SK-N-SH treated with all-trans-retinoic acid at 6 μM for 48 hours (cell line): ENCODE measurements at regions not wholly inside any gene's neighbourhood (a gene's known extent, or its start where the extent isn't known, plus 50 kb on each side); places are given as distances from the start of the nearest gene placed in this dataset.
"Not testable (repeated sequence)": the region's sequence is repeated elsewhere in the genome, so short reads cannot be mapped to it uniquely, and the experiment has no call there.

Experiments used
- RARB ChIP-seq: fragments of 250-450 bp; sonication (Bioruptor Pico); IDR thresholded peaks from 2 replicates; pipeline ENCODE4 v1.8.0; 2021; ENCODE audit warnings: mild to moderate bottlenecking, moderate library complexity
- SNAI2 ChIP-seq: fragments of 250-450 bp; sonication (Bioruptor Pico); IDR thresholded peaks from 2 replicates; pipeline ENCODE4 v1.5.0; 2020; ENCODE audit warnings: mild to moderate bottlenecking, moderate library complexity
- ZC3H10 ChIP-seq: fragments of 250-450 bp; sonication (Bioruptor Pico); IDR thresholded peaks from 2 replicates; pipeline ENCODE4 v1.5.1; 2021; ENCODE audit warnings: mild to moderate bottlenecking, moderate library complexity
- ZFP3 ChIP-seq: fragments of 250-450 bp; sonication (Bioruptor Pico); IDR thresholded peaks from 2 replicates; pipeline ENCODE4 v1.5.0; 2020; ENCODE audit warnings: mild to moderate bottlenecking, moderate library complexity
- ZFP30 ChIP-seq: fragments of 450-650 bp; formaldehyde crosslinking; IDR thresholded peaks from 2 replicates; pipeline ENCODE4 v1.5.0; 2022; ENCODE audit warnings: mild to moderate bottlenecking, moderate library complexity
- TF ChIP-seq, protein P1 (sequence below): fragments of 250-450 bp; sonication (Bioruptor Pico); IDR thresholded peaks from 2 replicates; pipeline ENCODE4 v1.8.0; 2020; ENCODE audit warnings: mild to moderate bottlenecking, moderate library complexity, borderline replicate concordance

GRCh38 chr9:66182316-66182715, 445.4 kb downstream of the FOXD4L4 start:
- not testable (repeated sequence) for TF ChIP-seq SNAI2 (CRISPR knock-in tag); ZC3H10 (CRISPR knock-in tag); ZFP3 (CRISPR knock-in tag); RARB (CRISPR knock-in tag); ZFP30
- TF ChIP-seq, protein P1, sequence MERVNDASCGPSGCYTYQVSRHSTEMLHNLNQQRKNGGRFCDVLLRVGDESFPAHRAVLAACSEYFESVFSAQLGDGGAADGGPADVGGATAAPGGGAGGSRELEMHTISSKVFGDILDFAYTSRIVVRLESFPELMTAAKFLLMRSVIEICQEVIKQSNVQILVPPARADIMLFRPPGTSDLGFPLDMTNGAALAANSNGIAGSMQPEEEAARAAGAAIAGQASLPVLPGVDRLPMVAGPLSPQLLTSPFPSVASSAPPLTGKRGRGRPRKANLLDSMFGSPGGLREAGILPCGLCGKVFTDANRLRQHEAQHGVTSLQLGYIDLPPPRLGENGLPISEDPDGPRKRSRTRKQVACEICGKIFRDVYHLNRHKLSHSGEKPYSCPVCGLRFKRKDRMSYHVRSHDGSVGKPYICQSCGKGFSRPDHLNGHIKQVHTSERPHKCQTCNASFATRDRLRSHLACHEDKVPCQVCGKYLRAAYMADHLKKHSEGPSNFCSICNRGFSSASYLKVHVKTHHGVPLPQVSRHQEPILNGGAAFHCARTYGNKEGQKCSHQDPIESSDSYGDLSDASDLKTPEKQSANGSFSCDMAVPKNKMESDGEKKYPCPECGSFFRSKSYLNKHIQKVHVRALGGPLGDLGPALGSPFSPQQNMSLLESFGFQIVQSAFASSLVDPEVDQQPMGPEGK (CRISPR knock-in tag): not testable (repeated sequence)
